ENCODE measurements at regions not wholly inside any gene's neighbourhood (a gene's known extent, or its start where the extent isn't known, plus 50 kb on each side); places are given as distances from the start of the nearest gene placed in this dataset.

DNA sequence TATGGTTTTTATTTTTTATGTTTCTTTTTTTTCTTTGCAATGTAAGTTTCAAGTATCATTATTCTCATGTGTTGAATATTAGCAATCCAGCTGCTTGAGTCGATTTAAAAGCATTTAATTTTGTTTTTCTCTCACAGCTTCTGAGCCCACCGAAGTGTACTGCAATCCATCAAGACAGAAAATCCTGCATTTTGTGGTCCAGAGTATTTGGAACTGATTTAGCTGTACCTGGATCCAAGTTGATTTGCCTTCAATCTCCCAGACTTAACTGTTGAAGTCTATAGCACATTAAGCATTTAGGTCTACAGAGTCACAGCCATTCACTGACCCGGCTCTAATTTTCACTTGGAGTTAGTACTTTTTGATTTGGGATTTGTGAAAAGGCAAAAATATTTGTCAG, 622.9 kb upstream of the ADAMTS5 start:
- no peak overlapping the region for H3K4me3 Mint-ChIP-seq

GRCh38 chr21:27586986-27587385, 620.1 kb upstream of the ADAMTS5 start:
- Mint-ChIP-seq H3K4me3 (no peak overlapping the region), H3K4me1 (no peaks in the 10 kb centered on the region), H3K27ac (no peak overlapping the region), H3K27me3 (no peaks in the 10 kb centered on the region), H3K36me3 (no peaks in the 10 kb centered on the region), H3K9me3 (no peaks in the 10 kb centered on the region)

More for the DNA sequence above, 622.9 kb upstream of the ADAMTS5 start:
- Mint-ChIP-seq H3K27ac (no peak overlapping the region), H3K27me3 (no peaks in the 10 kb centered on the region), H3K4me1 (no peaks in the 10 kb centered on the region), H3K36me3 (no peaks in the 10 kb centered on the region), H3K9me3 (no peaks in the 10 kb centered on the region)

GRCh38 chr21:27586326-27586725, 619.4 kb upstream of the ADAMTS5 start:
- no peaks in the 10 kb centered on the region for H3K36me3 Mint-ChIP-seq
- H3K4me1 Mint-ChIP-seq, result no peaks in the 10 kb centered on the region
- H3K27ac Mint-ChIP-seq, result no peak overlapping the region
- no peaks in the 10 kb centered on the region for H3K27me3 Mint-ChIP-seq
- H3K4me3 Mint-ChIP-seq, result no peak overlapping the region
- H3K9me3 Mint-ChIP-seq, result no peaks in the 10 kb centered on the region

DNA sequence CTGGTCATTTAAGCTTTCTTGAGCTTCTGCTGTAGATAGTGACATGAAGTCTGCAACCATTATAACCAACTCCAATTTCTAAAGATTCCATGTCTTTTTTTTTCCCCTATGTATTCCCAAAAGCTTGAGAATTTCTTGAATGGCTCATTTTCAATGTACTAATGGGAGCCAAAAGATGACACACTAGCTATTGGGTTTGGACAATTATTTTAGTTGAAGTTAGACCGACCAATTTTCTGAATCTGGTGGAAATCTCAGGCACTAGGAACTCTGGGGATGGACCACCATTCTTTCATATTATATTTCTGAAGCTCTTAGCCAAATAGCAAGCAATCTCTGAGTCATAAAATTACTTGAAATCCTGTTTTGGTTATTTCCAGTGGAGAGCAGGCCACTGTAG, 617.4 kb upstream of the ADAMTS5 start:
- Mint-ChIP-seq H3K4me3 (no peak overlapping the region), H3K9me3 (no peaks in the 10 kb centered on the region)

DNA sequence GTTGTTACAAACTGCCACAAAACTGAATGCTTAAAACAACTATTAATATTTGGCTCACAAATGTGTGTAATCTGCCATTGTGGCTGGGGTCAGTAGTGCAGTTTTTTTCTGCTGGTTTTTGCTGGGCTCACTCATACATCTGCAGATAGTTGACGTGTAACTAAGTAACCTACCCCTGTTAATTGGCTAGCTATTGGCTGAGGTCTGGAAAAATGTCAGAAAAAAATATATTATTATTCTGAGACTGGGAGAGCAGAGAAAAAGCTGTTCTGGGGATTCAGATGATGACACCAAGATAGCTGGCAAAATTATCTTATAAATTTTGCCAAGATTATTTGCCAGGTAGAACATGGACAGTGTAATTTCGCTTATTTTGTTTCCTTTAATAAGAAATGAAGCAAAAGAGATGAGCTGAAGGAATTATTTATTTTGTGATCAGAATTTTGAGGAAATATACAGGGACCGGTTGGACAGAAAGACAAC, 616.1 kb upstream of the ADAMTS5 start:
- Mint-ChIP-seq H3K4me1 (no peaks in the 10 kb centered on the region), H3K27me3 (no peaks in the 10 kb centered on the region), H3K27ac (no peak overlapping the region), H3K4me3 (no peak overlapping the region), H3K9me3 (no peaks in the 10 kb centered on the region), H3K36me3 (no peaks in the 10 kb centered on the region)

More for the DNA sequence above, 617.4 kb upstream of the ADAMTS5 start:
- no peak overlapping the region for H3K27ac Mint-ChIP-seq
- H3K4me1 Mint-ChIP-seq, result no peaks in the 10 kb centered on the region
- H3K27me3 Mint-ChIP-seq, result no peaks in the 10 kb centered on the region
- no peaks in the 10 kb centered on the region for H3K36me3 Mint-ChIP-seq

GRCh38 chr21:27582246-27582947, 615.5 kb upstream of the ADAMTS5 start:
- H3K4me1 Mint-ChIP-seq, result no peaks in the 10 kb centered on the region
- no peak overlapping the region for H3K27ac Mint-ChIP-seq
- no peaks in the 10 kb centered on the region for H3K9me3 Mint-ChIP-seq
- H3K4me3 Mint-ChIP-seq, result no peak overlapping the region
- H3K36me3 Mint-ChIP-seq, result no peaks in the 10 kb centered on the region
- no peaks in the 10 kb centered on the region for H3K27me3 Mint-ChIP-seq

GRCh38 chr21:27581168-27581567, 614.3 kb upstream of the ADAMTS5 start:
- H3K27ac Mint-ChIP-seq, result no peak overlapping the region
- H3K27me3 Mint-ChIP-seq, result no peaks in the 10 kb centered on the region
- H3K9me3 Mint-ChIP-seq, result no peaks in the 10 kb centered on the region
- H3K4me1 Mint-ChIP-seq, result no peaks in the 10 kb centered on the region
- H3K4me3 Mint-ChIP-seq, result no peak overlapping the region
- no peaks in the 10 kb centered on the region for H3K36me3 Mint-ChIP-seq

DNA sequence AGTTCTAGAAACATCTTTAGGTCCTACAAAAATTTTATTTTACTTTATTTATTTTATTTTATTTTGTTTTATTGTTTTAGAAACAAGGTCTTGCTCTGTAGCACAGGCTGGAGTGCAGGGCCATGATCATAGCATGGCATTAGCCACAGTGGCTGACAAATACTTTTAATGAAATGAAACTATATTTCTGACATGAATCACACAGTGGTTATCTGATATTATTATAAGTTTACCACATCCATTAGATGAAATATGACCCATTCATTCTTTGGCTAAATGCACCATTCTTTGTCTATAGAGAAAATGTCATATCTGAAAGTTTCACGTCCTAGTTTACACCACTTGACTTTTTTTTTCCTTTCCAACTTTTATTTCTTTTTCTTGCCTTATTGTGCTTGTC, 613.4 kb upstream of the ADAMTS5 start:
- no peaks in the 10 kb centered on the region for H3K36me3 Mint-ChIP-seq
- no peaks in the 10 kb centered on the region for H3K9me3 Mint-ChIP-seq
- no peaks in the 10 kb centered on the region for H3K4me1 Mint-ChIP-seq
- no peak overlapping the region for H3K27ac Mint-ChIP-seq
- H3K27me3 Mint-ChIP-seq, result no peaks in the 10 kb centered on the region
- H3K4me3 Mint-ChIP-seq, result no peak overlapping the region

- Mint-ChIP-seq H3K4me1 (no peaks in the 10 kb centered on the region), H3K9me3 (no peaks in the 10 kb centered on the region), H3K27ac (no peak overlapping the region), H3K4me3 (no peak overlapping the region), H3K27me3 (no peaks in the 10 kb centered on the region), H3K36me3 (no peaks in the 10 kb centered on the region)
Observed at GRCh38 chr21:27578741-27579265, 611.9 kb upstream of the ADAMTS5 start.

DNA sequence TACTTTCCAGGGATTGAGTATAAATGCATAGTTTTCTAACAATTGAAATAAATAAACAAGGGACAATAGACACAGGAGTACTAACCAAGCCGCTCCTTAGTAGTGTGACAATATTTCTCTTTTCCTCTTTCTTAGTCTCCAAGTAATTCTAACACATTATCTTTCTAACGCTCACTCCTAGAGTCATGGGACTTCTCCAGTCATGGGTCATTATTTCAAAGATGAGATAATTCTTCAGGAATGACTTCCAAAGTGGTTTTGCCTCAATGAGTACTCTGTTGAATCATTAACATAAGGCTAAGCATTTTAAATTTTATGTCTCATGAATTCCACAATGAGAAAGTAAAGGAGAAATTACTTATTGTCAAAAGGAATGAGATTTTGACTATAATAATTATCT, 605.8 kb upstream of the ADAMTS5 start:
- no peaks in the 10 kb centered on the region for H3K27me3 Mint-ChIP-seq
- no peaks in the 10 kb centered on the region for H3K4me1 Mint-ChIP-seq
- H3K27ac Mint-ChIP-seq, result no peak overlapping the region
- H3K9me3 Mint-ChIP-seq, result no peaks in the 10 kb centered on the region
- H3K36me3 Mint-ChIP-seq, result no peaks in the 10 kb centered on the region
- no peak overlapping the region for H3K4me3 Mint-ChIP-seq

DNA sequence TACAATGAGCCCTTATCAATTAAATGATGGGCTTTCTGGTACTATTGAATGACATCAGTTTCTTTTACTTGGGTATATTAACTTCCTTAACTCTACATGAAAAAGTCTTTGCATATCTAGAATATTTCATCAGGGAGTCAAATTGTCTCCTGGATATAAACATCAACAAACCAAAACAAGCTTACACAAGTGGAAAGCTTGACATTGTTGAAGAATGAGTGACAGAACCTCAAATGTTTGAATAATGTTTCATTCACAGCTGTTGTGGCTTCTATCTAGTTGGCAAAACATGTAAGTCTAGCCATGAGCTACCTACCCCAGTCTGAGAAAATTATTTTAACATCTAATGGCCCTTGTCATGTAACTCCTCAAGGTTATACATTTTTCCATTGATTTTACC, 604.8 kb upstream of the ADAMTS5 start:
- Mint-ChIP-seq H3K27ac (no peak overlapping the region), H3K4me3 (no peak overlapping the region), H3K36me3 (no peaks in the 10 kb centered on the region), H3K9me3 (no peaks in the 10 kb centered on the region), H3K4me1 (no peaks in the 10 kb centered on the region), H3K27me3 (no peaks in the 10 kb centered on the region)

- H3K36me3 Mint-ChIP-seq, result no peaks in the 10 kb centered on the region
- no peaks in the 10 kb centered on the region for H3K9me3 Mint-ChIP-seq
- H3K27ac Mint-ChIP-seq, result no peak overlapping the region
- H3K27me3 Mint-ChIP-seq, result no peaks in the 10 kb centered on the region
- no peak overlapping the region for H3K4me3 Mint-ChIP-seq
- no peaks in the 10 kb centered on the region for H3K4me1 Mint-ChIP-seq
Observed at GRCh38 chr21:27570306-27570868, 603.5 kb upstream of the ADAMTS5 start.

- H3K4me1 Mint-ChIP-seq, result no peaks in the 10 kb centered on the region
- no peaks in the 10 kb centered on the region for H3K36me3 Mint-ChIP-seq
- H3K27me3 Mint-ChIP-seq, result no peaks in the 10 kb centered on the region
- no peak overlapping the region for H3K27ac Mint-ChIP-seq
- H3K4me3 Mint-ChIP-seq, result no peak overlapping the region
- no peaks in the 10 kb centered on the region for H3K9me3 Mint-ChIP-seq
Observed at GRCh38 chr21:27569831-27570230, 602.9 kb upstream of the ADAMTS5 start.

DNA sequence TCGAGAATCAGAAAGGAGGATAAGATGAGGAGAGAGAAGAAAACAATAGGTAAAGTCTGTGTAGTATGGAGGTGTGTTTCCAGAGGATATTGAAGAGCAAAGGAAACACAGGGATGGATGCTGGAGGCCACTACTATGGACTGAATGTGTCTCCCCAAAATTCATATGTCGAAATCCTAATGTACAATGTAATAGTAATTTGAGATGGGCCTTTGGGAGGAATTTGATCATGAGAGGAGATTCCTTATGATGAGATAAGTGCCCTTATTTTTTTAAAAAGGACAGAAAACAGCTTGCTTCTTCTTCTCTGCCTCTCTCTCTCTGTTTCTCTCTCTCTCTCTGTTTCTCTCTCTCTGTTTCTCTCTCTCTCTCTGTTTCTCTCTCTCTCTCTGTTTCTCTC, 602.2 kb upstream of the ADAMTS5 start:
- Mint-ChIP-seq H3K4me1 (no peaks in the 10 kb centered on the region), H3K4me3 (no peak overlapping the region), H3K27ac (no peak overlapping the region), H3K36me3 (no peaks in the 10 kb centered on the region), H3K9me3 (no peaks in the 10 kb centered on the region), H3K27me3 (no peaks in the 10 kb centered on the region)

DNA sequence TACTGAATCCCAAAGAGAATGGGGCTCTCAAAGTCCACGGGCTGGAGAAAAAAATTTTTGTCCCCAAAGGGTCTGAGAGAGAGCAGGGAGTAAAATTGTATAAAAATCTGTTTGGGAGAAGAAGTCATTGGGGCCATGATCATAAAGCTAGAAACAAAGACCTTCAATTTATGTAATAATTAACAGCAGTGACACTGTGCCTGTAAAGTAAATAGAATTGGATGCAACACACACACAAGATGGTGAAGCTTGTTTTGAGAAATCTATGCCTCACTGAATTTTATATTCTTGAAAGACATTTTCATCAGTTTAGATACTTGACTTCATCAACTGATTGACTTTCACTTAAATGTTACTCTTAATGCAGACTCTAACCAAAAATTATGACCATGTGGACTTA, 600.5 kb upstream of the ADAMTS5 start:
- no peaks in the 10 kb centered on the region for H3K9me3 Mint-ChIP-seq
- H3K27ac Mint-ChIP-seq, result no peak overlapping the region
- H3K4me3 Mint-ChIP-seq, result no peak overlapping the region
- H3K4me1 Mint-ChIP-seq, result no peaks in the 10 kb centered on the region
- no peaks in the 10 kb centered on the region for H3K27me3 Mint-ChIP-seq
- H3K36me3 Mint-ChIP-seq, result no peaks in the 10 kb centered on the region

DNA sequence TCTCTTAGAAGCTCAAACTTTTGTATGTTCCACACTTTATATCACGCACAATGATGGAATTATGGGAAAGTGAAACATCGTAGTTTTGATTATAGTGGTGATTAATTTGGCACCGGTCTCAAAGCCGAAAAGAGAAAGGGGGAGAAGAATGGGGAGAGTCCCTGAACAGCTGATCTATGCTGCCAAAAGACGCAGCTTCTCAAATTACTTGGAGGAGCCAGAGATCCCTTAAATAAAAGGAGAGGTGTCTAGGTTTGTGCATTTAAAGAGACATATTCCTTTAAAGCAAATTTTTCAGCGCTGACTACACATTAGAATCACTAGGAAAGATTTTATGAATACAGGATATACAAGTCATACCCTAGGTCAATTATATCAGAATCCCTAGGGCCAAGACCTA, 599.6 kb upstream of the ADAMTS5 start:
- H3K4me1 Mint-ChIP-seq, result no peaks in the 10 kb centered on the region
- no peaks in the 10 kb centered on the region for H3K9me3 Mint-ChIP-seq
- no peaks in the 10 kb centered on the region for H3K36me3 Mint-ChIP-seq
- no peak overlapping the region for H3K4me3 Mint-ChIP-seq
- no peak overlapping the region for H3K27ac Mint-ChIP-seq
- H3K27me3 Mint-ChIP-seq, result no peaks in the 10 kb centered on the region

All from activated naive CD4-positive, alpha-beta T cell treated with anti-CD3 and anti-CD28 coated beads, Interleukin-2, amount 50 U/mL, for 24 hours (primary cell).